Renal cortical epithelial cell (primary cell): ENCODE measurements at regions not wholly inside any gene's neighbourhood (a gene's known extent, or its start where the extent isn't known, plus 50 kb on each side); places are given as distances from the start of the nearest gene placed in this dataset.

ENCODE experiments used
- DNase-seq: peaks from one replicate; pipeline ENCODE4 v3.0.0-alpha.2; 2011; ENCODE audit warnings: low read depth

DNA sequence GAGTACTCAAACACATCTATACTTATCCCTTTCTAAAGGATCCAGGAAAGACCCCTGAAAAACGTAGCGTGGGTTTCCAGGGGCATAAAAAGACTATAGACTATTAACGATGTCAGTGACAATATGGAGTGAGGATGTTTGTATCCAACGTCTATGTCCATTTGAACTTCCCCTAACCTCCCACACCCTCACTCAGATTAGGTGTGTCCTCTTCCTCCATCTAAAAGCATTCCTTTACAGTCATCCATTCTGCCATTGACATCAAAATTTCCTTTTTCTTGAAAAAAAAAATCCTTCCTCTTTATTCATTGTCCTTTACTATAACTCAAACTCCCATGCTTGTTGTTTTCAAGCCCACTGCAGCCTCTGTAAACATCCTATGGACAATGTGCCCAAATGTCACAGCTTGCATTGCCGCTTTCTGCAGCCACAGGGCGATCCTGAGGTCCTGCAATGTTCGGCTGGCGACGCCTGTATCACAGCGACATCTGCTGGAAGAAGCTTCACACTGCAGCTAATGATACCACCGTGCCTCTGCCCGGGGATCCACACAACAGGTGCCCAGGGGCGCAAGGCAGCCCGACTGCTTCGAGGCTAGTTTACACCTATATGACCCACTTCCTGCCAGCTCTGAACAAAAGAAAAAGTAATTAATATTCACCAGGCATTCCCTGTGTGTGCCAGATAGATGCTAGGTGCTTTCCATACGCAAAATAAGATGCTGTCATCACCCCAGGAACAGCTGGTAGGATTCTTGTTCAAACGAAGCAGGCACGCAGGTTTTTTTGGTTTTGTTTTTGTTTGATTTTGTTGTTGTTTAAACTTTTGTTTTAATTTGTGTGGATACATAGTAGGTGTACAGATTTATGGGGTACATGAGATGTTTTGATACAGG, 267.9 kb upstream of the GHITM start:
- DNase-seq: peak; percentile 42

GRCh38 chr10:83880252-83880791, 259.0 kb upstream of the GHITM start:
- no peak for DNase-seq

- no peak for DNase-seq
Measured at GRCh38 chr10:83881661-83882060, 257.6 kb upstream of the GHITM start.

- DNase-seq: no peak
Measured at GRCh38 chr10:83886871-83887270, 252.4 kb upstream of the GHITM start.

DNA sequence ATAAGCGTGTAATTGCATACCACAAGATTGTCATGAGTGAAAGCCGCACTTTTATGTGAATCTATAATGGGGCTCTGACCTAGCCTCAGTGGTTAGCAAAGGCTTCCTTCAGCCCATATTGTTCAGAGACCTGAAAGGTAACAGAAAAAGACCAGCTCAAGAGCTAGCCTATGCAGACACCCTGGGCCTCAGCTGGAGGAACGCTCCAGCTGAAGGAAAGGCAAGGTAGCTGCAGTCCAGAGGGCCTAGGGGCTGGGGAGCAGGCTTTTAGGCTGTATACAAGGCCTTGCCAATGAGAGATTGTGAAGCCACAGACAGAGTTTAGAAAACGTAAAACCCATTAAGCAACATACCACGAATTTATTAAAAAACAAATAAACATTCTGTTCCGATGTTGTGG, 246.6 kb upstream of the GHITM start:
- no peak for DNase-seq

GRCh38 chr10:83896219-83896618, 243.1 kb upstream of the GHITM start:
- DNase-seq: no peak

DNA sequence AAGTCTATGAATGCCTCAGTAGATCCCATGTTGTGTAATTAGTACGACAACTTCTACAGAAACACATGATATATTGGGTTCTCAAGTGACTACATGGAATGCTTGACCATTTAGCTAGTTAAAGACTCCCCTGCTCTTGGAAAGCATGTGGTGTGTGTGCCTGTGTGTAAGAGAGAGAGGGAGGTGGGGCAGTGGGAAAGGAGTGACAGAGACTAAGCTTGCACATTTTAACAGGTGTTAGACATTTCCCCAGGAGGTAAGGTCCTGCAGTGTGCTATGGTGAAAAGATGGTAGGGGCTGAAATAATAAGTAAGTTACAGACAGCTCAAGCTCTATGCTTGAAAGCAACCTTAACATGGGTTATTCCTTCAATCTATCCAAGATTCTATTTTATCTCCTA, 241.7 kb upstream of the GHITM start:
- DNase-seq: no peak

DNA sequence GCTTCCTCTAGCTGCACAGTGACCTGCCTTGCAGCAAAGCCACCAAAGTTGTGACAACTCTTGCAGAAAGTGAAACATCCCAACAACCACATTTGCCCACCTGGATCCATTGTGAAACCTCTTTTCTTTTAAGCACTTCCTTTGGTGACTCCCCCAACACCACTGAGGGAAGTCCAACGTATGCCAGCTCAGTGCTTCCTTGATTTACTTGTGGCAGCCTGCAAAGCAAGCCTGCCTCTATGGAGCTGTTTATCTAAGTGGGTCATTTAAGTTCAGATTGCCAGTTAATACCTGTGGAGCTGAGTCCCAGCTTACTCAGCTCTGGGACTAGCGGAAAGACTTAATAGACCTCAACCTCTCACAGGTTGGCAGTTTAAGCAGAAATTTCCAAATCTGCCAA, 230.8 kb upstream of the GHITM start:
- DNase-seq: no peak

DNA sequence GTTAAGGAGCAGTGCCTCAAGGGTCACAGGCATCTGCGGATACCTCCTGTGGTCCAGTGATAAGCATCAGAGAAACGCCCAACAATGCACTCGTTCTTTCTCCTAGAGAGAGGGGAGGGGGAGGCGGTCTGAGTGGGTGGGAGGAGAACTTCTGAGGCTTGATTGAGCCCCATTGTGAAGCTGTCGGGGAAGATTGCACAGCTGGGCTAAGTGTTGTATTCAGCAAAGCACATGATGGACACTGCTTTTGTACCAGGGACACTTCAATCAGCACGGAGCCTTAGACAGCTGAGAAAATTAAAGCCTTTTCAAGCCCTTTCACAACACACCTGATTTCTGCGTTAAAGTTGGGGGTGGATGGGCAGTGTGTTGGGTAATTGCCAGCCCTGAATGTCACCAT, 230.3 kb upstream of the GHITM start:
- DNase-seq: no peak

- DNase-seq: no peak
Measured at GRCh38 chr10:83915801-83916200, 223.5 kb upstream of the GHITM start.

DNA sequence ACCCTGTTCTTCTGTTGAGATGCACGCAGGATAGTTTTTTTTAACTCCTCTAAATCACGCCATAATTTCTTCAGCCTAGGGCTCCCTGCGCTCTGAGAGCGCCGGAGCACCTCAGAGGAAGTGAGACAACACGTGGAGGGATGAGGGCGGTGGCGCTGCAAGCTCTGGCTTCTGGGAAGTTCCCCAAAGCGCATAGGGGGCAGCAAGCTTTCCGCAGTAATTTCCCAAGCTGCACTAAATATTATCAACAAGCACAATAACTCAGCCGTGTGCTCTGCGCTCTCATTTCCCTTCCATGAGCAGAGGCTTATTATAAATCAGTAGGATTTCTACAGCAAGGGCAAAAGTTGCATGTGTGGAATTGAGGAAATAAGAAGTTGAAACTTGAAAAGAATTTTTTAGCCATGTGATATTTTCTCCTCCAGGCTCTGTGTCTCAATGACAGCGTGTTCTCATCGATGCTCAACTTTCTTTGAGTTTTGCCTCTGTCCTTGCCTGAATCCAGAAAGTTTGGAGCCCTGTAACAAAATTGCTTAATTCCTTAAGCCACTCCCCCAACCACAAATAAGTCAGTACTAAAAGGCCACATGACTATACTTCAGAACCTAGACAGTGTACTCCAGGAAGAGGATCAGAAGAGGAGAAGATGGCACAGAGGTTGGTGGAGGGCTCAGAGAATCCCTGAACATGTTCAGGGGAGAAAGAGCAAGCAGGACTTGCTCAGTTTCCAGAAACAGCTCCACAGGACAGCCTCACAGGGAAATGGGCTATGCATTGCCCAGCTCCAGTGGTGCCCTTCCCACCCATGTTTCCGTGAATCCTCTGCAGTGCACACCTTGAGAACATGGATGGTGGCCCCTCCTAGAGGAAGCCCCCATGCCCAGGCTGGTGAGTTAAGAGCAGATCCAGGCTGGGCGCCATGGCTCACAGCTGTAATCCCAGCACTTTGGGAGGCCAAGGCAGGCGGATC, 221.5 kb upstream of the GHITM start:
- DNase-seq: no peak

DNA sequence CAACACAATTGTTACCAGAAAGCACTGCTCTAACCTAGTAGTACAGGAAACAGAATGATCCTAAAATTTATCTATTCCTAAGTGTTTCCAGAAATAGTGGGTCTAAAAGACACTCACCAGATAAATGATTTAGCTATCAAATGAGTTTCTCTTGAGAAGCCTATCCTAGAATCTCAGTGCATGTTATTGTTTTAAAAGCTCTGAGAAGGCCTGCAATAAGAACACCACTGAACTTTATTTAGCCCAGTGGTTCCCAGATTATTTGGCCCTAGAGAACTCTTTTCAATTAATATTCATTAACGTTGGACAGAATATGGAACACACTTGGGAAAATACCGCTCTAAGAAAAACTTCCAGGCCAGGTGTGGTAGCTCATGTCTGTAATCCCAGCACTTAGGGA, 220.1 kb upstream of the GHITM start:
- DNase-seq: no peak

DNA sequence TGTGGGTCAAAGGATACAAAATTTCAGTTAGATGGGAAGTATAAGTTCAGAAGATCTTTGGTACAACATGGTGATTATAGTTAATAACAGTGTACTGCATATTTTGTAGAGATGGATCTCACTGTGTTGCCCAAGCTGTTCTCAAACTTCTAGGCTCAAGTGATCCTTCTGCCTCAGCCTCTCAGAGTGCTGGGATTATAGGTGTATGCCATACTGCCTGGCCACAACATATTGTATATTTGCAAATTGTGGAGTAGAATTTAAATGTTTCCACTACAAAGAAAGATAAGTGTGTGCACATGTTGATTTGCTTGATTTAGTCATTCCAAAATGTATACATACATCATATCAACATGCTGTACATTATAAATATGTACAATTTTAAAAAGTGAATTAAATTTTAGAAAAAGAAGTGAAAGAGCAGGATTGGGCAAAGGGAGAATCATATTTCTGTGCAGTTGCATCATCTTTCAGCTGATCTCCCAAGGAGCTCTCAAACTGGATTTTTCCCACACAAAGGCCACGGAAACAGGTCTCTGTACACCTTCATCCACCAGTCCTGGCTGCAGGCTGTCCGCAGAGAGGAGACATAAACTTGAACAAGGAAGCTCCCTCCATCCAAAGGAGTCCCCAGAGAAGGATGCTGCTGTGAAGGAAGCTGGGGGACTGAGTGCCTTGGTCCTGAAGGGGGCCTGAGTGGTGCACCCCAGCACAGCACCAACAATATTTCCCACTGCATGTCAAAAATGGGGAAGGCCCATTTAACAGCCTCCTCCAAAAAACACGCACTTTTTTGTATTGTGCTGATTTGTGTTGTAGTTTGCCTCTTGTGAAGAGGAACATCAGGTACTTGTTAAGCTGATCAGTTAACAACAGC, 217.1 kb upstream of the GHITM start:
- no peak for DNase-seq

- DNase-seq: no peak
Measured at GRCh38 chr10:83925133-83925532, 214.2 kb upstream of the GHITM start.

- DNase-seq: no peak
Measured at GRCh38 chr10:83926606-83927005, 212.7 kb upstream of the GHITM start.

GRCh38 chr10:83927166-83927565, 212.1 kb upstream of the GHITM start:
- no peak for DNase-seq

DNA sequence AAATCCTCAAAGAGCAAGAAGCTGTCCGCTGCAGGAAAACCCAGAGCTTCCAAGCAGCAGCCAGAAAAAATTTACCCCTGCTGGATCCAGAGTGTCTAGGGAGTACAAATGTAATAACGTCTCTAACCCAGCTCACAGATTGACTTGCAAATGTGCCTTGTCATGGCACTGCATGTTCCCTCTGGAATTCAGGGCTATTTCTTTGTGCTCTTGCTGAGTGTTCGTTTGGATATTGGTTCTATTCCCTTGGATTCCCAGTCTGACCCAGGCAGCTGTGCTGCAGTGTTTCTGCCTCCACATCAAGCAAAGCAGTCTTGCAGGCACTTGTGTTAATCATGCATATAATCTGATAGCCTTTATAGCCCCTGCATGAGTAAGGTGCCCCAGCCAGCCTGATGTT, 209.9 kb upstream of the GHITM start:
- no peak for DNase-seq

GRCh38 chr10:83931669-83932068, 207.6 kb upstream of the GHITM start:
- no peak for DNase-seq

DNA sequence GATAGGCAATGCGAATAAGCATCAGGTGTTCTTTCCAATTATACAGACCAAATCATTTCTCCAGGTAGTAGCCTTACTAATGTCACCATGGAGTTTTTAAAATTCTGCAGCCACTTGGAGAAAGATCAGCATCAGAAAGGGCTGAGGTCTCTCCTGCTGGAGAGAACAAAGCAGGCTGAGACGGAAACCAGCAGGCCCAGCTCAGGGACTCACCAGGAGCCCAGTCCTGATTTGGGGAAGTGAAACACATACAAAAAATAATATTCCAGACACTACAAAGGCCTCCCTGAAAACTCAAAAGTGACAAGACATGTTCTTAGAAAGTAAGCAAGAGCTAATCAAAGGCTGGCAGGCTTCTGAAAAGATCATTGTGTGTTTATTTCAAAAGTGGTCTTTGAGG, 207.1 kb upstream of the GHITM start:
- no peak for DNase-seq

DNA sequence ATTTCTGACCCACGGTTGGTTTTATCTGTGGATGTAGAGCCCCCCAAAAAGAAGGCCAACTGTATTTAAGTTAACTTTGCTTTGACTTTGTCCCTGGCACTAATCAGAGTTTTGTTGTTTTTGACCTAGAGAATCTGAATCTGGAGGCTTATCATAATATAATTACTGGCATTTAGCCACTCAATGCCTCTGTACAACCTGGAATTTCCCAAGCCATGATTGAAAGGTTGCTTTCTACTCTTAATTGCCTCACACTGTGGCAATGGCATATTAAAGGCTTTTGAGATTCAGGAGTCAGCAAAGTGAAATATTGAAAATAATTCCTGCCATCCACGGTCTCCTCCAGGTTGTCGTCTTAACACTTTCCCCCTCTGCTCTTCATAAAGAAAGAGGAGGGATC, 205.2 kb upstream of the GHITM start:
- DNase-seq: no peak

DNA sequence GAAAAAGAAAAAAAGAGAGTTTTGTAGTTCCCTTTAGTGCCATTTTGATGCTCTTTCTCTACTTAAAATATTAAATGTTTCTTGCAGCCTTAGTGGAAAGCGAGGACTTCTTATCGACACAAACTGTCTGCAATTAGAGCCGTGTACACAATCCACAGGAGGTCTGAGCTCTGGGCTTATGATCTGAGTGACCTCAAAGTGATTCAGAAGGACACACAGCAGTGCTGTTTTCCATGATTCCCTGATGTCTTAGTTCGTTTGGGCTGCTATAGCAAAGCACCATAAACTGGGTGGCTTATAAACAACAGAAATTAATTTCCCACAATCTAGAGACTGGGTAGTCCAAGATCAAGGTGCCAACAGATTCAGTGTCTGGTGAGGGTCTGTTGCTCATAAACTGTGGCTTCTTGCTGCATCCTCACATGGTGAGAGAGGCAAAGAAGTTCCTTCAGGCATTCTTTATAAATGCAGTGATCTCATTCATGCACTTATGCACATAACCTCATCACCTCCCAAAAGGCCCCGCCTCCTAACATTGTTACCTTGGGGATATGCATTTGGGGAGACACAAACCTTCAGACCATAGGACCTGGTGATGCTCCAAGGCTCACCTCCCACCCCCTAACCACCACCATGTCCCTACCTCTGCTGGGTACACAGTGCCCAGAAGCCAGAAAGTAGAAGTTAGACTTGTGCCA, 204.5 kb upstream of the GHITM start:
- DNase-seq: no peak
